Colonic mucosa (tissue), 4 donors: ENCODE measurements at regions not wholly inside any gene's neighbourhood (a gene's known extent, or its start where the extent isn't known, plus 50 kb on each side); places are given as distances from the start of the nearest gene placed in this dataset.

ENCODE experiments used
- DNase-seq: peaks from one replicate; pipeline ENCODE4 v3.0.0-alpha.2; 2020
- H3K27ac ChIP-seq: fragments of 200-600 bp; one replicate; pipeline ENCODE4 v1.8.0; 2021
- H3K27me3 ChIP-seq: fragments of 200-600 bp; one replicate; pipeline ENCODE4 v1.8.0; 2021
- H3K36me3 ChIP-seq: fragments of 200-600 bp; one replicate; pipeline ENCODE4 v1.8.0; 2021
- H3K4me1 ChIP-seq: fragments of 200-600 bp; one replicate; pipeline ENCODE4 v1.8.0; 2021; ENCODE audit warnings: mild to moderate bottlenecking
- H3K4me3 ChIP-seq: fragments of 200-600 bp; one replicate; pipeline ENCODE4 v1.8.0; 2021
- H3K9ac ChIP-seq, 2 donors: one replicate each; pipeline ENCODE4 v1.7.0; 2013; ENCODE audit warnings: control low read depth in 2 of 2, low read depth in 2 of 2, low read length in 2 of 2
- H3K9me3 ChIP-seq: fragments of 200-600 bp; one replicate; pipeline ENCODE4 v1.8.0; 2021
- CTCF ChIP-seq: fragments of 200-600 bp; IDR thresholded peaks from one replicate; pipeline ENCODE4 v1.8.0; 2022; ENCODE audit warnings: antibody characterized with exemption, mild to moderate bottlenecking
- intact Hi-C: fragments of 100-400 bp; cut with DNase I; formaldehyde crosslinking; loops from one replicate; pipeline ENCODE4 v1.14.1; 2022
- donor health status: healthy.
- donor health status: DM: no; HTN: no; CAD: no.
- donor health status: DM: no; HTN: no; CAD: no.

DNA sequence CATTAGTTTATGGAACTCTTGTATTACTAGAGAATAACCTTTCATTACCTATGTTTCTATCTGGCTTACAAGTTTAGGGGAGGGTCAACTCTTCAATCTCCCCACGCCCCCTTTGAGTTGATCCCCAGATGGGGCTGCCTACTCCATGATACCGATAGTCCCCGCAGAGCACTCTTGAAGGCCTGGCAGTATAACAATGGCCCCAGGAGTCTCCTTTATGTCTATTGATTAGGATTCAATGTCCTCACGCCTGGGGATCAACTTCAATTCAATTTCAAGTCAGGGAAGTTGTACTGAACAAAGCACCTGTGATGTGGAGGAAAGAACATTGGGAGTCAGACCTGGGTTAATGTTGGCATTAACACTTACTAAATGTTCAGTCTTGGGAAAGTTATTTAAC is 520.2 kb downstream of the METTL15 start:
- no peaks in the 10 kb centered on the region for H3K4me1 ChIP-seq
- no peaks in the 10 kb centered on the region for H3K36me3 ChIP-seq
- H3K9ac ChIP-seq = no peak overlapping the region
- TF ChIP-seq CTCF = no peak
- no peaks in the 10 kb centered on the region for H3K9me3 ChIP-seq
- DNase-seq = no peak
- no peak overlapping the region for H3K27ac ChIP-seq
- no peak overlapping the region for H3K4me3 ChIP-seq
- intact Hi-C loops = no loop called here
- H3K27me3 ChIP-seq = no peaks in the 10 kb centered on the region

GRCh38 chr11:28627690-28628255 is 519.6 kb downstream of the METTL15 start:
- Histone ChIP-seq H3K4me3 (no peak overlapping the region), H3K27ac (no peak overlapping the region), H3K27me3 (no peaks in the 10 kb centered on the region), H3K4me1 (no peaks in the 10 kb centered on the region), H3K9me3 (no peaks in the 10 kb centered on the region), H3K36me3 (no peaks in the 10 kb centered on the region), H3K9ac (no peak overlapping the region)
- DNase-seq = no peak
- intact Hi-C loops = no loop called here
- no peak for TF ChIP-seq CTCF

DNA sequence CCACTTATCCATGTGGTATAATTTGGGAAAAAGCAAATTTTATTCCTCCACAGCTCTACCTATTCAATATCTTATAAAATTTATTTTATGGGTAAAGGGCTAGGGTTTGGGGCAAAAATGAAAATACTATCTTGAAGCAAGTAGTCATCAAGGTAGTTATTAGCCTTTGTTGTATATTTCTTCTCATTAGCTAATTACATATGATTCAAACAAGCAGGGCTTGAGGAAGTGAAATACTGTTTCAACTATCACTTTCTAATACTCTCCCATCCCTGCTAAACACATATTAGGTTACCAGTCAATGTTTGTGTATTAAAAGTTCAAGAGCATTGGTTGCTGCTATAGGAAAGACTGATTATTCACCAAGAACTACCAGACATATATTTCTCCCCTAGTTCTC is 517.3 kb downstream of the METTL15 start:
- H3K27ac ChIP-seq = no peak overlapping the region
- H3K9me3 ChIP-seq = no peaks in the 10 kb centered on the region
- H3K27me3 ChIP-seq = no peaks in the 10 kb centered on the region
- H3K4me3 ChIP-seq = no peak overlapping the region
- no peaks in the 10 kb centered on the region for H3K36me3 ChIP-seq
- no peak for DNase-seq
- no peak for TF ChIP-seq CTCF
- intact Hi-C loops = no loop called here
- H3K9ac ChIP-seq = no peak overlapping the region
- H3K4me1 ChIP-seq = no peaks in the 10 kb centered on the region

GRCh38 chr11:28621753-28622152 is 513.6 kb downstream of the METTL15 start:
- H3K27me3 ChIP-seq = no peaks in the 10 kb centered on the region
- no peaks in the 10 kb centered on the region for H3K4me1 ChIP-seq
- no peak for DNase-seq
- H3K27ac ChIP-seq = no peak overlapping the region
- H3K9ac ChIP-seq = no peak overlapping the region
- H3K36me3 ChIP-seq = no peaks in the 10 kb centered on the region
- no peak overlapping the region for H3K4me3 ChIP-seq
- no peak for TF ChIP-seq CTCF
- no peaks in the 10 kb centered on the region for H3K9me3 ChIP-seq
- intact Hi-C loops = no loop called here

- Histone ChIP-seq H3K4me1 (no peaks in the 10 kb centered on the region), H3K36me3 (no peaks in the 10 kb centered on the region), H3K9me3 (no peaks in the 10 kb centered on the region), H3K9ac (no peak overlapping the region), H3K4me3 (no peak overlapping the region), H3K27ac (no peak overlapping the region), H3K27me3 (no peaks in the 10 kb centered on the region)
- intact Hi-C loops = no loop called here
- DNase-seq = no peak
- no peak for TF ChIP-seq CTCF
Measured at GRCh38 chr11:28619846-28620540, 511.8 kb downstream of the METTL15 start.
